Parathyroid adenoma (tissue), 2 donors: ENCODE measurements at regions not wholly inside any gene's neighbourhood (a gene's known extent, or its start where the extent isn't known, plus 50 kb on each side); places are given as distances from the start of the nearest gene placed in this dataset.

Experiments used
- H2AFZ ChIP-seq: fragments of 300-600 bp; sonication (generic); one replicate; pipeline ENCODE4 v1.7.0; 2017; ENCODE audit warnings: antibody characterized with exemption, mild to moderate bottlenecking
- H3K27ac ChIP-seq: fragments of 300-600 bp; sonication (generic); one replicate; pipeline ENCODE4 v1.7.0; 2017
- H3K27me3 ChIP-seq: fragments of 300-600 bp; sonication (generic); one replicate; pipeline ENCODE4 v1.7.0; 2017; ENCODE audit warnings: low read length; ENCODE audit not compliant: control insufficient read depth, insufficient read depth
- H3K36me3 ChIP-seq: fragments of 300-600 bp; sonication (generic); one replicate; pipeline ENCODE4 v1.7.0; 2017; ENCODE audit warnings: low read length; ENCODE audit not compliant: control insufficient read depth, insufficient read depth
- H3K4me1 ChIP-seq: fragments of 300-600 bp; sonication (generic); one replicate; pipeline ENCODE4 v1.7.0; 2017; ENCODE audit warnings: control low read depth
- H3K4me2 ChIP-seq: fragments of 300-600 bp; sonication (generic); one replicate; pipeline ENCODE4 v1.7.0; 2017; ENCODE audit warnings: low read length
- H3K4me3 ChIP-seq: fragments of 300-600 bp; sonication (generic); one replicate; pipeline ENCODE4 v1.7.0; 2017; ENCODE audit warnings: low read depth, low read length
- H3K79me2 ChIP-seq: fragments of 300-600 bp; sonication (generic); one replicate; pipeline ENCODE4 v1.7.0; 2017; ENCODE audit warnings: control low read depth
- H3K9ac ChIP-seq: fragments of 300-600 bp; sonication (generic); one replicate; pipeline ENCODE4 v1.7.0; 2017; ENCODE audit warnings: mild to moderate bottlenecking
- H3K9me3 ChIP-seq: fragments of 300-600 bp; sonication (generic); one replicate; pipeline ENCODE4 v1.7.0; 2017; ENCODE audit warnings: low read length; ENCODE audit not compliant: control insufficient read depth
- TF ChIP-seq, protein P1 (sequence below): fragments of 300-600 bp; sonication (generic); IDR thresholded peaks from one replicate; pipeline ENCODE4 v1.7.0; 2017; ENCODE audit warnings: antibody characterized with exemption, mild to moderate bottlenecking
- donor health status: primary hyperparathyroidism.

DNA sequence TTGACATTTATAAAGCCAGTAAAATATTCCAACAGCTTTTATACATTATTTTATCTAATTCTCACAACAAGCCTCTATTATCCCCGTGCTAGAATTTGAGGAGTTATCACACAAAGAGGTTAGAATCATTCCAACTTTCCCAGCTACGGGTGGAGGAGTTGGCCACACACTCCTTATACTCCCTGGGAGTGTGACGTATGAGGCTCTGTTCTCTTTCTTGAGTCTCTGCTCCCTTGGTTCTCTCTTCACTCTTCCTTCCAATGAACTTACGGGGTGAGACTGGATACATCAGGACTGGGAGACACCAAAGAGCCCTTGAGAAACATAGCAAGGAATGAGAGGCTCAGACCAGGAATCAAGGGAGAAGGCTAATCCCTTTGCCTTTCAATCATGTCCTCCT, 185.6 kb upstream of the TAB2 start:
- H3K79me2 ChIP-seq, result no peaks in the 10 kb centered on the region
- no peak overlapping the region for H3K27ac ChIP-seq
- TF ChIP-seq, protein P1, sequence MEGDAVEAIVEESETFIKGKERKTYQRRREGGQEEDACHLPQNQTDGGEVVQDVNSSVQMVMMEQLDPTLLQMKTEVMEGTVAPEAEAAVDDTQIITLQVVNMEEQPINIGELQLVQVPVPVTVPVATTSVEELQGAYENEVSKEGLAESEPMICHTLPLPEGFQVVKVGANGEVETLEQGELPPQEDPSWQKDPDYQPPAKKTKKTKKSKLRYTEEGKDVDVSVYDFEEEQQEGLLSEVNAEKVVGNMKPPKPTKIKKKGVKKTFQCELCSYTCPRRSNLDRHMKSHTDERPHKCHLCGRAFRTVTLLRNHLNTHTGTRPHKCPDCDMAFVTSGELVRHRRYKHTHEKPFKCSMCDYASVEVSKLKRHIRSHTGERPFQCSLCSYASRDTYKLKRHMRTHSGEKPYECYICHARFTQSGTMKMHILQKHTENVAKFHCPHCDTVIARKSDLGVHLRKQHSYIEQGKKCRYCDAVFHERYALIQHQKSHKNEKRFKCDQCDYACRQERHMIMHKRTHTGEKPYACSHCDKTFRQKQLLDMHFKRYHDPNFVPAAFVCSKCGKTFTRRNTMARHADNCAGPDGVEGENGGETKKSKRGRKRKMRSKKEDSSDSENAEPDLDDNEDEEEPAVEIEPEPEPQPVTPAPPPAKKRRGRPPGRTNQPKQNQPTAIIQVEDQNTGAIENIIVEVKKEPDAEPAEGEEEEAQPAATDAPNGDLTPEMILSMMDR, result no peak
- no peaks in the 10 kb centered on the region for H3K27me3 ChIP-seq
- no peaks in the 10 kb centered on the region for H3K4me1 ChIP-seq
- H2AFZ ChIP-seq, result no peak overlapping the region
- H3K9ac ChIP-seq, result no peak overlapping the region
- no peaks in the 10 kb centered on the region for H3K9me3 ChIP-seq
- H3K4me3 ChIP-seq, result no peak overlapping the region
- no peak overlapping the region for H3K4me2 ChIP-seq
- no peaks in the 10 kb centered on the region for H3K36me3 ChIP-seq

DNA sequence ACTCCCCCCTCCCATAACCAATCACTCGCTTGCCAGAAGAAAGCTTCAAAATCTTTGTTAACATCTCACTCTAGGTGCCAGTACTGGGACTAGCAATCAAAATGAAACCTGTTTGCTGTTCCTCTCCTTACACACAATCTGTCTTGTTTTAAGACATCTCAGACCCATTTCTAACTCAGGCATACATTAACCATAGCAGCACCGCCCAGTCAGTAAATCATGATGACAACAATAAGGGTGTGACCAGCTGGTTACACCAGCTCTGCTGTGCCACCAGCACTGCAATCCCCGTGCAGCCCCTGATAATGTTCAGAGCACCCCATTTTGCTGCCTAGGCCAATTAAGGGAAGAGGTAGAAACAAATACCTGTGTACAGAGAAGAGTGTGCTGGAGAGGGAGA, 185.2 kb upstream of the TAB2 start:
- no peak overlapping the region for H3K4me3 ChIP-seq

DNA sequence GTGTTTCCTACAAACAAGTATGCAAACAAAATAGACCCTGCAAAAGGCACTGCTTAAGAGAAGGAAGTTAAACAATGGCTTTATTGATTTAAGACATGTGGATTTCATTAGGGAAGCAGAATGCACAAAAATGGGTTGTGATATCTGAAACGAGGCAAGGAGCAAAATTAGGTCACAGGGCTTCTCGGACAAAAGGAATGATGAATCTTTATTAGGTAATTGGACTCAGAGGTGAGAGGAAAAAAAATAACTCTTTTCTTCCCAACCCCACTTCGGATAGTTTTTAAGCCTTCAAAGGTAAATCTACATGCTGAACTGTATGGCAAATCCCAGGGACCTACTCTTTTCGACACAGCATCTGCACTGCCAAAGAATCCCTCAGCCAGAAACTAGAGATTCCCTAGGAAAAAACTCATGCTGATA, 183.0 kb upstream of the TAB2 start:
- TF ChIP-seq, protein P1, result no peak
- Histone ChIP-seq H3K4me3 (no peak overlapping the region), H3K27me3 (no peaks in the 10 kb centered on the region), H3K9me3 (no peaks in the 10 kb centered on the region), H3K79me2 (no peaks in the 10 kb centered on the region), H3K9ac (no peak overlapping the region), H3K27ac (no peak overlapping the region), H3K4me1 (no peaks in the 10 kb centered on the region), H3K36me3 (no peaks in the 10 kb centered on the region), H2AFZ (no peak overlapping the region), H3K4me2 (no peak overlapping the region)

More for the DNA sequence above, 185.2 kb upstream of the TAB2 start:
- Histone ChIP-seq H3K36me3 (no peaks in the 10 kb centered on the region), H3K4me1 (no peaks in the 10 kb centered on the region), H2AFZ (no peak overlapping the region), H3K9me3 (no peaks in the 10 kb centered on the region), H3K79me2 (no peaks in the 10 kb centered on the region), H3K27me3 (no peaks in the 10 kb centered on the region), H3K27ac (no peak overlapping the region), H3K9ac (no peak overlapping the region), H3K4me2 (no peak overlapping the region)
- TF ChIP-seq, protein P1, result no peak

DNA sequence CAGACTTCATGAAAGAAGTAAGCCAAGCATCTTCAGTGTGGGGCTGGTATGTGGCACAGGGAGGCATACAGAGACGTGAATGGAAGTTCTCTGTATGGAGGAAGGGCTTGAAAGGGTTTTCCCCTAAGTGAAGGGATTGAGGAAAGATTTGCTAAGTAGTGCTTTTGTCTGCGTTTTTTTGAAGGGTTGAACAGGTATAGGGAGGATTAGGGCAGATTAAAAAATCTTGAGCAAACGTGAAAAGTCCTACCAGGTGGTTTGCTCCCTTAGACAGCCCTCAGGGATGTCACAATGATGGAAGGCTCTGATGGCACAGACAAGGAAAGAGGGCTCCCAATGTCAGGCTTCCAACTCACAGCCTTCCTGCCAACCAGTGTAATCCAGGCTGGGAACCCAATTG, 181.7 kb upstream of the TAB2 start:
- H3K27me3 ChIP-seq, result no peaks in the 10 kb centered on the region
- H3K27ac ChIP-seq, result no peak overlapping the region
- no peak overlapping the region for H3K4me3 ChIP-seq
- TF ChIP-seq, protein P1, result no peak
- H3K4me1 ChIP-seq, result no peaks in the 10 kb centered on the region
- no peak overlapping the region for H3K9ac ChIP-seq
- H3K9me3 ChIP-seq, result no peaks in the 10 kb centered on the region
- no peaks in the 10 kb centered on the region for H3K79me2 ChIP-seq
- no peak overlapping the region for H3K4me2 ChIP-seq
- no peak overlapping the region for H2AFZ ChIP-seq
- H3K36me3 ChIP-seq, result no peaks in the 10 kb centered on the region

DNA sequence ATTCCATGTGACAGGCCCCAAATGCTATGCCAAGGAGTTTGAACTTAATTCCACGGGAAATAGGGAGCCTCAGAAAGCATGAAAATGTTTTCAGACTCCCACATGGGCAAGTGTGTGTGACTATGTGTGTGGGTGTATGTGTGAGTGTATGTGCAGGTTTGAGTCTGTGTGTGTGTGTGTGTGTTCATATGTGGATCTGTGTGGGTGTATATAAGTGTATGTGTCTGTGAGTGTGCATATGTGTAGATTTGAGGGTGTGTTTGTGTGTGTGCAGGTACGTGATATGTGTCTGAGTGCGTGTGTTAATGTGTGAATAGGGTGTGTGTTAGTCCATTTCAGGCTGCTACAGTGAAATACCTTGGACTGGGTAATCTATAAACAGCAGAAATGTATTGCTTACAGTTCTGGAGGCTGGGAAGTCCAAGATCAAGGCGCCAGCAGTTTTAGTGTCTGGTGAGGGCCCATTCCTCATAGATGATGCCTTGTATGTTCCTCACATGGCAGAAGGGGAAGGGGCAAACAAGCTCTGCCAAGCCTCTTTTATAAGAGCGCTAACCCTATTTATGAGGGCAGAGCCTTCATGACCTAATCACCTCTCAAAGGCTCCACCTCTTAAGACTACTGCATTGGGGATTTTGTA, 181.1 kb upstream of the TAB2 start:
- Histone ChIP-seq H3K4me3 (no peak overlapping the region), H3K4me2 (no peak overlapping the region), H3K4me1 (no peaks in the 10 kb centered on the region), H3K27ac (no peak overlapping the region), H2AFZ (no peak overlapping the region), H3K9me3 (no peaks in the 10 kb centered on the region), H3K36me3 (no peaks in the 10 kb centered on the region), H3K27me3 (no peaks in the 10 kb centered on the region), H3K79me2 (no peaks in the 10 kb centered on the region), H3K9ac (no peak overlapping the region)
- TF ChIP-seq, protein P1, result no peak
